ENCODE measurements at regions not wholly inside any gene's neighbourhood (a gene's known extent, or its start where the extent isn't known, plus 50 kb on each side); places are given as distances from the start of the nearest gene placed in this dataset.

DNA sequence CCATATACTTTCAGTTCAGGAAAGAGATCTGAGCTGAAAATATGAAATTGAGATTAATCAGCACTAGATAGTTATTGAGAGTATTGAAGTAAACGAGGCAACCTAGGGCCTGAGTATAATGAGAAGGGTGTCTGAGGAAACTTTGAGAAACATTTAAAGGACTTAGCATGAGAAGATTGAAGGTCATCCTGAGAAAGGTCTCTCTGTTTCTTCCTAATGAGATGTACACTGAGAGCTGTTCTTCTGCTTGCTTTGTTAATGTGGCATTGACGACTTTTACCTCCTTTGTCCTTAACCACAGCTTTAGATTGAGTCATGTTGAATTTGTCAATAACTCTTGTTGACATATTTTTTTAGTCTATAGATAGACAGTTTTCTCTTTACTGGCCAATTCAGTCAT lies 145.1 kb upstream of the ACTBL2 start:
- Histone ChIP-seq H3K27me3 (no peaks in the 10 kb centered on the region), H3K4me3 (no peak overlapping the region), H3K4me1 (peaks cover 9% of the 10 kb centered on the region), H3K9me3 (no peaks in the 10 kb centered on the region), H3K27ac (no peak overlapping the region), H3K36me3 (replicated peaks in 1 of 2; ENCODE audit: insufficient read depth in 1 of 2, low read depth in 2 of 2) (no peaks in the 10 kb centered on the region)
- intact Hi-C loops (cut with DNase I): no loop called here
- WGBS, 2 donors: 81 to 88% methylated on average over 2 of the region's 2 CpGs
- DNase-seq: no peak
- no peak for ATAC-seq
- TF ChIP-seq CTCF (IDR thresholded peaks at IDR 0.05): no peak
- TF ChIP-seq POLR2A (IDR thresholded peaks at IDR 0.05): no peak

GRCh38 chr5:57626703-57627102 lies 144.1 kb upstream of the ACTBL2 start:
- Histone ChIP-seq H3K4me3 (no peak overlapping the region), H3K9me3 (no peaks in the 10 kb centered on the region), H3K36me3 (replicated peaks in 1 of 2; ENCODE audit: insufficient read depth in 1 of 2, low read depth in 2 of 2) (no peaks in the 10 kb centered on the region), H3K4me1 (peaks cover 9% of the 10 kb centered on the region), H3K27me3 (no peaks in the 10 kb centered on the region), H3K27ac (no peak overlapping the region)
- WGBS, 2 donors: 71 to 75% methylated on average over 1 of the region's 1 CpG
- DNase-seq (no peak), ATAC-seq (no peak)
- no peak for TF ChIP-seq POLR2A (IDR thresholded peaks at IDR 0.05)
- TF ChIP-seq CTCF (IDR thresholded peaks at IDR 0.05): no peak
- intact Hi-C loops (cut with DNase I): no loop called here

GRCh38 chr5:57621624-57622023 lies 139.0 kb upstream of the ACTBL2 start:
- Histone ChIP-seq H3K36me3 (replicated peaks in 1 of 2; ENCODE audit: insufficient read depth in 1 of 2, low read depth in 2 of 2) (no peaks in the 10 kb centered on the region), H3K9me3 (no peaks in the 10 kb centered on the region), H3K27ac (no peak overlapping the region), H3K27me3 (no peaks in the 10 kb centered on the region), H3K4me1 (no peaks in the 10 kb centered on the region), H3K4me3 (no peak overlapping the region)
- ATAC-seq: no peak
- WGBS, 2 donors: 72 to 80% methylated on average over 3 of the region's 3 CpGs
- no peak for DNase-seq
- intact Hi-C loops (cut with DNase I): no loop called here
- TF ChIP-seq CTCF (IDR thresholded peaks at IDR 0.05) (no peak), POLR2A (IDR thresholded peaks at IDR 0.05) (no peak)

DNA sequence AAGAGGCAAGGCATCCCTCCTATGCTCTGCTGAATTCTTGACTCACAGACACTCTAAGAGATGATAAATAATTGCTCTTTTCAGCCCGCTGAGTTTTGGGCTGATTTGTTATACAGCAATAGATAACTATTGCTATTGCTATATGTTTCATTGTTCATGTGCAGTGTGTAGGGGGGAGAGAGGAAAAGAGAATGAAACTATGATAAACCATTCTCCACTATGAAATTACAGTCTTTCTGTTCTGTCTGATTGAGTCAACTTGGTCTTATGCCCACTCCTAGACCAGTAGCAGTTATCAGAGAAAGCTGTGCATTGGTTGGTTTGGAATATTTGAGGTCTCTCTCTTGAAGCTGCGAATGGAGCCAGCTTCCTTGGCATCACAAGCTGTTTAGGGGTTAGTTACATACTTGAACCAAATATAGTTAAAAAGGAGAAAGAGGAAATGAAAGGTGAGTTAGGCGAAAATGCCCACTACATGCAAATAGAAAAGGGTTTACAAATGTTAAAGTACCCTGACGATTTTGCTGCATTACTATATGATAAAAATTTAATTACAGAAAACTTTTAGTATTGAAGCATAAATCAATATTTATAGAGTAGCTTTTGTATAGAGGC lies 136.3 kb upstream of the ACTBL2 start:
- H3K4me3 ChIP-seq: no peak overlapping the region

More for the DNA sequence above, 136.3 kb upstream of the ACTBL2 start:
- DNase-seq (no peak), ATAC-seq (no peak)
- Histone ChIP-seq H3K36me3 (replicated peaks in 1 of 2; ENCODE audit: insufficient read depth in 1 of 2, low read depth in 2 of 2) (no peaks in the 10 kb centered on the region), H3K27ac (no peak overlapping the region), H3K27me3 (no peaks in the 10 kb centered on the region), H3K4me1 (no peaks in the 10 kb centered on the region), H3K9me3 (no peaks in the 10 kb centered on the region)
- no peak for TF ChIP-seq CTCF (IDR thresholded peaks at IDR 0.05)
- no peak for TF ChIP-seq POLR2A (IDR thresholded peaks at IDR 0.05)
- intact Hi-C loops (cut with DNase I): no loop called here
- 84% methylated on average over 4 of the region's 4 CpGs for WGBS, 2 donors
